DMS79 treated with DMSO at 0.1 percent for 48 hours (cell line): ENCODE measurements at regions not wholly inside any gene's neighbourhood (a gene's known extent, or its start where the extent isn't known, plus 50 kb on each side); places are given as distances from the start of the nearest gene placed in this dataset.

Experiments
- DNase-seq: peaks from one replicate; lab custom pipeline; 2025; lab: John Stamatoyannopoulos, UW

GRCh38 chr1:29970747-29971325 lies 734.5 kb downstream of the PTPRU start:
- DNase-seq, result no peak

DNA sequence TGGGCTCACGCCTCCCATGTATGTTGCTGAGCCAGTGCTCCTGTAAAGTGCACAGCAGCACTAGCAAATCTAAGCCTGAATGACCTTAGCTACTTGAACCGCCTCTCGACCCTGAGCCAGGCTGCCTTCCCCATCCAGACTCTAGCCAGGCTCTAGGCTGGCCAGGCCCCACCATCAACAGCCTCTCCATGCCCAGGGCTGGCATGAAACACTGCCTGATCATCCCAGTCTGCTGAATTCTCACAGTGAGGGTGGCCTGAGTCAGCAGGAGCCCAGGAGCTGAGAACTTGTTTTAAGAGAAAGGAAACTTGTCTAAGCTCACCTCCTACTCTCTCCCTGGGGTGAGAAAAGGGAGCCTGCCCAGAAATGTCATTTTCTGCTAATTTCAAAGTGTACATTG lies 733.3 kb downstream of the PTPRU start:
- DNase-seq, result no peak

GRCh38 chr1:29967261-29967660 lies 730.9 kb downstream of the PTPRU start:
- DNase-seq, result no peak

DNA sequence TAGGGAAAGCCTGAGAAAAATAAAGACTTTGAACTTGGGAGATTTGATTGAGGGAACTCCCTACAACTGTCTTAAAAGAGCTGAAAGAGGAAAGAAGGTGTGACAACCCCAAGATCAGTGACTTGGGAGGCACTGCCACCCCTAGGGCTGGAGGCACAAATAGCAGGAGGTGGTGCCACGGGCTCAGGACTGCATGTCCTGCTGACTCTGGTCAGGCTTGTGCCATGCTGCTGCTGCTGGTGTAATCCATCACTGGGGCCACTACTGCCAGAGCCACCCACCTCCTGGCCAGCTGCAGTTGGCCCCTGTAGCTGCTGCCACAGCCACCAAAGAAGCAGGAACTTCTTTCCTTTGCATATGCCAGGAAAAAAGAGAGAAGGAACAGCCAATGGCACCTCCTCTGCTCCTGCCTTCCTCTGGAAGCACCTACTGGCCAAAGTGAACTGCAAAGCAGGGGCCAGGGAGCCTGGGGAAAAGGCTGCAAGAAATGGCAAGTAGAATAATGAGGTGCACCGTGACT lies 730.3 kb downstream of the PTPRU start:
- no peak for DNase-seq

DNA sequence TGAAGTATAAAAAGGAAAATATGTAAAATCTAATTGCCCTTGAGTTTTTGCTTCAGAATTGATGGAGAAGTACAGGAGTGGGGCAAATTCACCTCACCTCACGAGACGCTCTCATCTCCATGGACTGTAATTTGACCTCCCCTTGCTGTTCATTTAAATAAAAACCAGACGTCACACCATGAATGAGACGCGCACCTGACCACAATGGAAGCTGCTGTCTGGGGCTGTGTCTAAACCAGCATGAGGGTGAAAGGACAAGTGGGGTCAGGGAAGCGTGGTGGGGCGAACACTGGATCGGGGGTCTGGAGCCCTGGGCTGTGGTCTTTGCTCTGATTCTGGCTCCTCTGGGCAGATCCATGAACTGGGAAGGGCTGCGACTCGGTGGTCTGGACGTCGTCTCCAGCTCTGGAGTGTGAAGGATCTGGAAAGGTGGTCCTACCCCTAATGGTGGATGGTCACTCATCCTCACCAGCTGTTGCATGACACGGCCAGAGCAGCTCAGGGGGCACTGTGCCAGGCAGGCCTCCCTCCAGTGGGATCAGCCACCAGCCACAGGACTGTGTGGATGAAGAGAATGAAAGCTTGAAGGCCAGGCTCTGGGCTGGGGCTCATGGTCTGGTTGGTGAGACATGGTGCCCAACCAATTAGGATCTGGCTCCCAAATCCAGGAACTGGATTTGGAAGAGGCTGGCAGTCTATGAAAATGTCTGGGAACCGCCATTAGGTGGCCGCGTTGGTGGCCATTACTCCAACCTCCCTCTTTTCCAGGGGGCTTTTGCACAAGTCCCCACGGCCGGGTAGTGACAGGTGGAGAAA lies 728.6 kb downstream of the PTPRU start:
- peak; percentile 21 for DNase-seq

- no peak for DNase-seq
Measured at GRCh38 chr1:29963946-29964345, 727.6 kb downstream of the PTPRU start.

- DNase-seq, result no peak
Measured at GRCh38 chr1:29962831-29963247, 726.5 kb downstream of the PTPRU start.

GRCh38 chr1:29962336-29962735 lies 726.0 kb downstream of the PTPRU start:
- no peak for DNase-seq

DNA sequence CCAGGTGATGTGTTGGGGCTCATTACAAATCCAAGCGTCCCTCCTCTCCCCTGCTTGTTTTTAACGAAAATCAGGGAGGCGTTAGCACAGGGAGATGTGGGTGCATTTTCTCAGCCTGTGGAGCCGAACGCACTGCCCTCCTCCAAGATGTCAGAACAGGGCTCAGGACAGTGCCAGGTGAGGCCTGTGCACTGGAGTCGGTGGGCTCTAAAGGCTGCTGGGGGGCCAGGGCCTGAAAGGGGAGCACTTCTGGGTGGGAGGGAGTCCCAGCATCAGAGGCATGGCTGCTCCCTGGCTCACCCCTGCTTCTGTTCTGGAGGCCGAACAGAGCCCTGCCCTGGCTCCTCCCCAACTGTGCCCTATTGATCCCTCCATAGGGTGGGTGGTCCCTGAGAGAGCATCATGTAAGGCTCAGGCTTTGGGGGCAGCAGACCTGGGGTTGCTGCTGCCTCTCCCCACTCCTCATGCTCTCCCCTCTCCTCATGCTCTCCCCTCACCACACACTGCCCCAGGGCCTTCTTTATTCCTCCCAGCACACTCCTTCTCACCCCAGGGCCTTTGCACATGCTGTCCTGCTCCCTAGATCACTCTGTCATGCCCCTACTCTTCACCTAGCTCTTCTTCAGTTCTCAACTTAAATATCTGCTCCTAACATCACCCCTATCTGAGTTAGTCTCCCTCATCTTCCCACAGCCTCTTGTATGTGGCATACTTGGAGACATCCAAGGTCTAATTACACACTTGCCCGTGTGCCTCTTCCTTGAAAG lies 725.2 kb downstream of the PTPRU start:
- DNase-seq, result no peak

- no peak for DNase-seq
Measured at GRCh38 chr1:29960876-29961275, 724.6 kb downstream of the PTPRU start.

GRCh38 chr1:29960156-29960755 lies 723.9 kb downstream of the PTPRU start:
- no peak for DNase-seq

- DNase-seq, result no peak
Measured at GRCh38 chr1:29959356-29959755, 723.0 kb downstream of the PTPRU start.

GRCh38 chr1:29958271-29958670 lies 721.9 kb downstream of the PTPRU start:
- DNase-seq, result no peak

DNA sequence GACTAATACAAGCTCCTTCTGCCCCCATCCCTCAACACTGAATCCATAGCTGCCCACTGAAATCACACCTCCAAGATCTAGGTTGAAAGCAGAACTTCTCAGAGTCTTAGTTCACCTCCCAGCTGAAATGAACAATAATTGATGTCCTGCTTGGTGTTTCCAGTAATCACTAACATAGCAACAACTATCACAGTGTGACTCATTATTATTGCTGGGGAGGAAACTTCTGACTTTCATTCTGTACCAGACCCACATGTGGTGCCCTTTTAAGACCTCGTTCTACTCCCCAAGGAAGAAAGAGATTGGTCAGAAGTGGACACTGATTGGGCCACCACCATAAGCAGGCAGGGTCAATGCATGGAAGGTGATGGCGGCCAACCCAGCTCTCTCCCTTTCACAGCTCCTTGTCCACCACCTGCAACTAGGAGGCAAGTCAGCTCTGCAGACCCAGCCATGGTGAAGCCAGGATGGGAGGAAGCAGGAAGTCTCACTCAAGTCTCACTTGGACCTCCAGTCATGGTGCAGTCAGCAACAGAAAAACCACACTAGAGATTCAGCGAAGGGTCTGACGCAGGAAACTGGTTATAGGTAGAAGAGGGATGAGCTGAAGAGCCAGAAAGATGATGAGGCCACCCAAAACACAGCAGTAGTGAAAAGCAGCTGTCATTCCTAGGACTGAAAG lies 720.2 kb downstream of the PTPRU start:
- DNase-seq, result no peak

DNA sequence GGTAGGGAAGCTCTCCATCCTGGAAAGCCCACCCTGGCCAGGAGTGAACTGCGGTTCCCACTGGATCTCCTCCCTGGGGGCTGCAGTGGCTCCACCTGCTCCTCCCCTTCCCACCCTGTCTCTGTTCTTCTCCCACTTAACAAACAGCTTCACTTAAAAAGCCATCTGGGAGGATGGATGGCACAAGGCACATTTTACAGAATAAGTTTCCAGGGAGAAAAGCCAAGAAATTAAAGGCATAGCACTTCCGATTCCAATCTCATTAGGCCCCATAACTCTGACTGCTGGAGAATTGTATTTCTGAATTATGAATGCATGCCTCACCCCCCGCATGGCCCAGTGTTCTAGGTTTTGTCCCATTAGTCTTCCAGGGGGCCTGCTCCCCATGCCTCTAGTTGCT lies 718.3 kb downstream of the PTPRU start:
- DNase-seq, result no peak

DNA sequence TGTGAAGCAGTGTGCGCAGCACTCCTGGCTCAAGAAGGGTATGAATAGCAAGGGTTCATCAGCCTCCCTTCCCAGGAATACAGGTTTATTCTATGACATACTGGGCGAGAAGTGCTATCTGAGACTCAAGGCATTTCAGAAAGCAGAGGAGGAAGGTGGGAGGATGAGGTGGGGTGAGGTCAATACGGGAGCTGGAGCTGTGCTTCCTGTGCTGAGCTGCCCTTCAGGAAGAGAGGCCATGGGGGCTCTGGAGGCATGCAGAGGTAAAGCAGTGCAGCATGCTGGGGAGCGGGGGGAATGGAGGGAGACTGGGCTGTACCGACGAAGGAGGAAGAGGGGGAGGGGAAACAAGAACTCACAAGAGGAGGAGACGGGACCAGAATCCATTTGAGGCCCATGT lies 717.6 kb downstream of the PTPRU start:
- DNase-seq, result no peak

GRCh38 chr1:29949676-29950075 lies 713.4 kb downstream of the PTPRU start:
- no peak for DNase-seq

GRCh38 chr1:29948581-29948980 lies 712.3 kb downstream of the PTPRU start:
- DNase-seq, result no peak

- no peak for DNase-seq
Measured at GRCh38 chr1:29946057-29946456, 709.7 kb downstream of the PTPRU start.

GRCh38 chr1:29945426-29945825 lies 709.1 kb downstream of the PTPRU start:
- no peak for DNase-seq

- DNase-seq, result no peak
Measured at GRCh38 chr1:29944253-29944905, 708.1 kb downstream of the PTPRU start.
